ENCODE measurements at regions not wholly inside any gene's neighbourhood (a gene's known extent, or its start where the extent isn't known, plus 50 kb on each side); places are given as distances from the start of the nearest gene placed in this dataset.

- CTCF ChIA-PET: interaction anchor here (0.6 kb wide), 1 partner anchor 45 kb away, joined by 3 read pairs; no protein-coding TSS in a partner anchor
- H3K9me3 ChIP-seq (ENCODE audit: control insufficient read depth, insufficient read depth, low read depth, low read length): no peaks in the 10 kb centered on the region
- H3K4me1 ChIP-seq (ENCODE audit: control insufficient read depth, insufficient read depth, low read length): no peaks in the 10 kb centered on the region
- H3K4me3 ChIP-seq (ENCODE audit: low read depth, low read length): no peak overlapping the region
- TF ChIP-seq BCL11A (tag by site-specific recombination; IDR thresholded peaks at IDR 0.05; ENCODE audit: low read depth) (no peak), ZSCAN16 (tag by site-specific recombination; IDR thresholded peaks at IDR 0.05) (no peak), KLF8 (tag by site-specific recombination; IDR thresholded peaks at IDR 0.05) (no peak), ZBTB10 (tag by site-specific recombination; IDR thresholded peaks at IDR 0.05) (no peak), ZNF549 (tag by site-specific recombination; IDR thresholded peaks at IDR 0.05) (no peak), ZNF791 (tag by site-specific recombination; IDR thresholded peaks at IDR 0.05) (no peak), ZNF621 (tag by site-specific recombination; IDR thresholded peaks at IDR 0.05) (no peak), ZIC2 (tag by site-specific recombination; IDR thresholded peaks at IDR 0.05) (no peak), SP2 (tag by site-specific recombination; IDR thresholded peaks at IDR 0.05) (no peak), SP7 (tag by site-specific recombination; IDR thresholded peaks at IDR 0.05) (no peak), WT1 (tag by site-specific recombination; IDR thresholded peaks at IDR 0.05) (no peak), ZNF239 (tag by site-specific recombination; IDR thresholded peaks at IDR 0.05) (no peak), ZNF335 (tag by site-specific recombination; conservative IDR thresholded peaks at IDR 0.05) (no peak)
- H3K36me3 ChIP-seq (ENCODE audit: control insufficient read depth in 2 of 2, insufficient read depth in 1 of 2, low read length in 2 of 2): no peaks in the 10 kb centered on the region
- POLR2A ChIA-PET: no interaction called here
- no peak overlapping the region for H3K27ac ChIP-seq (ENCODE audit: extremely low read depth, low read depth, low read length)
Measured at GRCh38 chrX:138008281-138008680, 442.4 kb downstream of the ZIC3 start.

DNA sequence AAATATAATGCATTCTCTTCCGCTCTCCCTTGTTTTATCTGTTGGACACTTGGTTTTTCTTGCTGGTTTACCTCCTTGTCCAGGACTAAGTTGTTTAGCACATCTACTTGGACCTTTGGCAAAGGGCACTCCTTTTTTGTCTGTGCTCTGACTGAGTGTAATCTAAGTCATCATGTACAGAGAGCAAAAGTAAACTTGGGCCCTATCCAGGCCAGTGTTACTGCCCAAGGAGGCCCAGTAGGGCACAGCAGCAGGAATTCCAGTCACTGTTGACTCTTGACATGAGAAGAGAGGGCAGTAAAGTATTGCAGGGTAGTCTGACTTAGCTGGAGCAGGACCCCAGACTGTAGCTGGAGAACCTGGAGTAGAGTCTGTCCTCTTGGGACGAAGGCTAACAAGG is 445.5 kb downstream of the ZIC3 start:
- ChIA-PET POLR2A (no interaction called here), CTCF (no interaction called here)
- no peaks in the 10 kb centered on the region for H3K36me3 ChIP-seq (ENCODE audit: control insufficient read depth in 2 of 2, insufficient read depth in 1 of 2, low read length in 2 of 2)

GRCh38 chrX:138014577-138014976 is 448.6 kb downstream of the ZIC3 start:
- ChIA-PET CTCF (interaction anchor here (1.0 to 3.1 kb wide), 2 partner anchors 11 to 21 kb away, joined by 3 to 13 read pairs; no protein-coding TSS in a partner anchor), POLR2A (no interaction called here)
- H3K9me3 ChIP-seq (ENCODE audit: control insufficient read depth, insufficient read depth, low read depth, low read length): no peaks in the 10 kb centered on the region
- H3K4me1 ChIP-seq (ENCODE audit: control insufficient read depth, insufficient read depth, low read length): no peaks in the 10 kb centered on the region
- no peaks in the 10 kb centered on the region for H3K36me3 ChIP-seq (ENCODE audit: control insufficient read depth in 2 of 2, insufficient read depth in 1 of 2, low read length in 2 of 2)
- H3K4me3 ChIP-seq (ENCODE audit: low read depth, low read length): no peak overlapping the region
- no peak overlapping the region for H3K27ac ChIP-seq (ENCODE audit: extremely low read depth, low read depth, low read length)
- TF ChIP-seq ZNF704 (tag by site-specific recombination; IDR thresholded peaks at IDR 0.05) (no peak), IKZF3 (tag by site-specific recombination; IDR thresholded peaks at IDR 0.05) (no peak), ZNF423 (tag by site-specific recombination; IDR thresholded peaks at IDR 0.05) (no peak), ZNF626 (tag by site-specific recombination; IDR thresholded peaks at IDR 0.05) (no peak), INSM2 (tag by site-specific recombination; IDR thresholded peaks at IDR 0.05) (no peak), ZNF16 (tag by site-specific recombination; IDR thresholded peaks at IDR 0.05; ENCODE audit: low read depth) (no peak), ZNF571 (tag by site-specific recombination; IDR thresholded peaks at IDR 0.05) (no peak), BCL11B (tag by site-specific recombination; IDR thresholded peaks at IDR 0.05; ENCODE audit: low read depth) (no peak)
- TF ChIP-seq, protein P1, sequence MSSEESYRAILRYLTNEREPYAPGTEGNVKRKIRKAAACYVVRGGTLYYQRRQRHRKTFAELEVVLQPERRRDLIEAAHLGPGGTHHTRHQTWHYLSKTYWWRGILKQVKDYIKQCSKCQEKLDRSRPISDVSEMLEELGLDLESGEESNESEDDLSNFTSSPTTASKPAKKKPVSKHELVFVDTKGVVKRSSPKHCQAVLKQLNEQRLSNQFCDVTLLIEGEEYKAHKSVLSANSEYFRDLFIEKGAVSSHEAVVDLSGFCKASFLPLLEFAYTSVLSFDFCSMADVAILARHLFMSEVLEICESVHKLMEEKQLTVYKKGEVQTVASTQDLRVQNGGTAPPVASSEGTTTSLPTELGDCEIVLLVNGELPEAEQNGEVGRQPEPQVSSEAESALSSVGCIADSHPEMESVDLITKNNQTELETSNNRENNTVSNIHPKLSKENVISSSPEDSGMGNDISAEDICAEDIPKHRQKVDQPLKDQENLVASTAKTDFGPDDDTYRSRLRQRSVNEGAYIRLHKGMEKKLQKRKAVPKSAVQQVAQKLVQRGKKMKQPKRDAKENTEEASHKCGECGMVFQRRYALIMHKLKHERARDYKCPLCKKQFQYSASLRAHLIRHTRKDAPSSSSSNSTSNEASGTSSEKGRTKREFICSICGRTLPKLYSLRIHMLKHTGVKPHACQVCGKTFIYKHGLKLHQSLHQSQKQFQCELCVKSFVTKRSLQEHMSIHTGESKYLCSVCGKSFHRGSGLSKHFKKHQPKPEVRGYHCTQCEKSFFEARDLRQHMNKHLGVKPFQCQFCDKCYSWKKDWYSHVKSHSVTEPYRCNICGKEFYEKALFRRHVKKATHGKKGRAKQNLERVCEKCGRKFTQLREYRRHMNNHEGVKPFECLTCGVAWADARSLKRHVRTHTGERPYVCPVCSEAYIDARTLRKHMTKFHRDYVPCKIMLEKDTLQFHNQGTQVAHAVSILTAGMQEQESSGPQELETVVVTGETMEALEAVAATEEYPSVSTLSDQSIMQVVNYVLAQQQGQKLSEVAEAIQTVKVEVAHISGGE (tag by site-specific recombination; conservative IDR thresholded peaks at IDR 0.05; ENCODE audit: low read depth): no peak
- TF ChIP-seq, protein P2, sequence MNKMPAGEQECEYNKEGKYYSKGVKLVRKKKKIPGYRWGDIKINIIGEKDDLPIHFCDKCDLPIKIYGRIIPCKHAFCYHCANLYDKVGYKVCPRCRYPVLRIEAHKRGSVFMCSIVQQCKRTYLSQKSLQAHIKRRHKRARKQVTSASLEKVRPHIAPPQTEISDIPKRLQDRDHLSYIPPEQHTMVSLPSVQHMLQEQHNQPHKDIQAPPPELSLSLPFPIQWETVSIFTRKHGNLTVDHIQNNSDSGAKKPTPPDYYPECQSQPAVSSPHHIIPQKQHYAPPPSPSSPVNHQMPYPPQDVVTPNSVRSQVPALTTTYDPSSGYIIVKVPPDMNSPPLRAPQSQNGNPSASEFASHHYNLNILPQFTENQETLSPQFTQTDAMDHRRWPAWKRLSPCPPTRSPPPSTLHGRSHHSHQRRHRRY (tag by site-specific recombination; IDR thresholded peaks at IDR 0.05): no peak

More for the DNA sequence above, 445.5 kb downstream of the ZIC3 start:
- Histone ChIP-seq H3K4me3 (ENCODE audit: low read depth, low read length) (no peak overlapping the region), H3K9me3 (ENCODE audit: control insufficient read depth, insufficient read depth, low read depth, low read length) (no peaks in the 10 kb centered on the region), H3K27ac (ENCODE audit: extremely low read depth, low read depth, low read length) (no peak overlapping the region), H3K4me1 (ENCODE audit: control insufficient read depth, insufficient read depth, low read length) (no peaks in the 10 kb centered on the region)
- TF ChIP-seq ZNF76 (tag by site-specific recombination; IDR thresholded peaks at IDR 0.05; ENCODE audit: borderline replicate concordance, low read depth) (no peak), ZEB2 (tag by site-specific recombination; IDR thresholded peaks at IDR 0.05) (no peak), ZSCAN30 (tag by site-specific recombination; IDR thresholded peaks at IDR 0.05) (no peak), ZFP41 (tag by site-specific recombination; IDR thresholded peaks at IDR 0.05; ENCODE audit: borderline replicate concordance) (no peak)
